Stimulated activated CD8-positive, alpha-beta memory T cell treated with anti-CD3 and anti-CD28 coated beads, Interleukin-7, amount 100 ng/mL, for 24 hours (primary cell): ENCODE measurements at regions not wholly inside any gene's neighbourhood (a gene's known extent, or its start where the extent isn't known, plus 50 kb on each side); places are given as distances from the start of the nearest gene placed in this dataset.

Experiments used
- DNase-seq: peaks from one replicate; pipeline ENCODE4 v3.0.0-alpha.2; 2020; ENCODE audit warnings: low read depth

DNA sequence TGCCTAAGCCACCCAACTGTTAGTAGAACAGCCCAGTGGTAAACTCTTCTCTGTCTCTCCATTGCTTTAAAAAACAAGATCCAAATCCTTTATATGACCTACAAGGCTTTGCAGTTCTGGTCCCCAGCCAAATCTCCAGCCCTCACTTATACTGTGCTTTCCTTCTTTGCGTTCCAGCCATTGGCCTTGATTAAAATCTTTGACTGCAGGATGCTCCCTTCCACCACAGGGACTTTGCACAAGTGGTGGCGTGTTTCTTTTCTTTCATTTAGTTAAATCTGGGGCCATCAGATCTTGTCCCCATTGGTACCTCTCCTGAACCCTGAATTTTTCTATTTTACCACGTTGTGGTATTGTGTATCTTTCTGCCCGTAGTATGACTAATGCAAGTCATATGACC is 183.7 kb downstream of the VRK1 start:
- no peak for DNase-seq

DNA sequence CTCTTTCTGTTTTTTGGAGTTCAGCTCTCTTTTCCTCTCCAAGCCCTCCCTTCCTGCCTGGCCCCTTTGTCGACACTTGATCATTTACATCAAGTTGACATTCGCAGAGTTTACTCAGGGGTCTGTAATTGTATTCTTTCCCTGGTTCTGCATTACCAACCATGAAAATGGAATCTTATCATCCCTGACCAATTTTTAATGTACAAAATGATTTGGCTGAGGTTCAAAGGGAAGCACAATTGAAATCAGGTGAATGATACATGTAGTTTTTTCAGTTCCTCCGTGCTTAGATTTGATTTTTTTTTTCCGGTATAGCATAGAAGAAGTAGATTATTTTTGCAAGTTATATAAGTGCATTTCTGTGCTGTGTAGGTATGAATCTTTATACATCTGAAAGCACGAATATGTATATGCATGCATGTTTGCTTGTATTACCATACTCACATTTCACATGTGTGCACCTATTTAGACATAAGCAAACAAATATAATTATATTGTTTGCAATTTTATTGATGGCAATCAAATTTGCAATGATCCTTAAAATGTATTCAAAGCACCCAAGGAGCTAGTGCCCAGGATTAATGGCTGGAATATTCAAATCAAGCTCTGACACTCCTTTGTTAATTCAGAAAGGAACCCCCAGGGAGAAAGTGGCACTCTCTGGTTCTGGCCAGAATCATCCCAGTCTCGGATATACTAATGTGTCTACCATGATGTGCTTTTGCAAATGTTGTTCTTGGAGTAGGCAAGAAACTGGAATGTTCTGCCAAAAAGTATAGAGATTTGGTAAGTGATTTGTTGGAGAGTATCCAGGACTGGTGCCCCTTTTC is 189.3 kb downstream of the VRK1 start:
- no peak for DNase-seq

DNA sequence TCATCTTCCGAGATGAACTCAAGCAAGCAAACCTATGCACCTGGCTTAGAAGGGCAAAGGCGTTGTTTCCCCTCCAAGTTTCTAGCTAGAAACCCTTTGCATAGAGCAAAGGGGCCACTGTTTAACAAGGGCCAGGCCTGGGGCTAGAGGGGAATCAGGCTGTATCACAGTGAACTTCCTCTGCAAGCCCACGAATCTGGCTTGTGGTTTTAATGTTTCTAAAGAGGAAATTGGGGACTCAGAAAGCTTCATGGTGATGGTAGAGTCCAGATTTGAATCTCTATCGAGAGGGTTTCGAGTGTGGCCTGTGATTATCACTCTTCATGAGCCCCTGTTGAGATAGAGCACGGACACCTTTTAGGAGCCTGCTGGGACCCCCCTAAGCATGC is 189.9 kb downstream of the VRK1 start:
- DNase-seq = no peak

DNA sequence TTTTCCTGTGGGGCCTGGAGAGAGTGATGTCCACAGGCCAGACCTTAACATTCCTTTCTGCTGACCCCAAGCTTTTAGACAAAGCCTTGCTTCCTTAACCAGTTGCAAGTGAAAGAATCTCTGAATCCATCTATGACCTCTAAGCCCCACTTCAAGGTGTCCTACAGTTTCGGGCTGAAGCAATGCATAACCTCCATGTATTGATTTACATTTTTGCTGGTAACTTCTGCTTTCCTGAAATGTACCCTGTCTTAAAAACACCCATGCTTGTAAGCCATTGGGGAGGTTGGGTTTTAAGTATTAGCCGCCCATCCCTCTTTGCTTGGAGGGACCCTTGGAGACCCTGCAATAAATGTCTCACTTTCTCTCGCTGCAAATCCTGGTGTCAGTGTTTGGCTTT is 190.6 kb downstream of the VRK1 start:
- DNase-seq = no peak

DNA sequence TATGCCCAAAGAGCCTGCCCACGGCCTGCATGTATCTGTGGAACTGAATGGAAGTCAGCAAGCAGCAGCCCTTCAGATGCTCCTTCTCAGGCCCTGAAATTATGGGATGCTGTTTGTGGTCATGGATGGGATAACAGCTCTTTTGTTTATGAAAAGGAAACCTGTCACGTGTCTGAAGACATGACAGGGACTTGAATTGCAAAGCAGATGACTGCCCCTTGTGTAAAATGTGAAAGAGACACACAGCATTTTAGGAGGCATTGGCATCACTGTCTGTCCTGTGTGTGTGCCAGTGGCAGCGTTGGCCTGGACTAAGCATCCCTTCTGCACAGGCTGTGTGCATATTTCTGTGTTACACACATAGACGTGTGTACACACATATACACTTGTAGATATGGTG is 192.1 kb downstream of the VRK1 start:
- DNase-seq = no peak

DNA sequence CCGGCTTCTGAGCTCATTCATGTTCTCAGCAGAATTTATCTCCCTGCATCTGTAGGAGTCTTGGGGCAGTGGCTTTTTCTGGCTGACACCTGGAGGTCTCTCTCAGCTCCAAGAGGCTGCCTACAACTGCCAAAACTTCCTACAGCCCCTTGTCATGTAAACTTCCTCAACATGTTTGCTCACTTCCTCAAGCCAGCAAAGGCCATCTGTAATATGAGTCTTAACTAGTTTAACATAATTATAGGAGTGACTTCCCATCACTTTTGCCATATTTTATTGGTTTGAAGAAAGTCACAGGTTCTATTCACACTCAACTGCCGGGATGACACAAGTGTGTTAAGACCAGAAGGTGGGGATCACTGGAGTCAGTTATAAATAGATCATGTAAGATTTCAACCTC is 194.0 kb downstream of the VRK1 start:
- no peak for DNase-seq

DNA sequence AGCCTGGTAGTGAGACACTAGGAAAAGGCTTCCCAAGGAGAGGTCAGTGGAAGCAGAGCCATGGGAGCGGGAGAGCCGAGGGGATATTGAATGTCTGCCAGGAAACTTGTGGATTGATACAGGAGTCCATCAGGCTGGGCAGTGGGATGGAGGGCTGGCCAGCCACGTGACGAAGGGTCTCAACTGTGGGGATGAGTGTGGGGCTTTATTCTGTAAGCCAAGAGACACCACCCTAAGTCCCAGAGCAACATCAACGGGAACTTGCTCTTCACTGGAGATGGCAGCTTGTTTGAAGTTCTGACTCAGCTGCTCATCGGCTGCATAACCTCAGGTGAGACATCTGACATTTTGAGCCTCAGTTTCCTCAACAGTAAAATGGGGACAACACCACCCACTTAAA is 197.8 kb downstream of the VRK1 start:
- no peak for DNase-seq

DNA sequence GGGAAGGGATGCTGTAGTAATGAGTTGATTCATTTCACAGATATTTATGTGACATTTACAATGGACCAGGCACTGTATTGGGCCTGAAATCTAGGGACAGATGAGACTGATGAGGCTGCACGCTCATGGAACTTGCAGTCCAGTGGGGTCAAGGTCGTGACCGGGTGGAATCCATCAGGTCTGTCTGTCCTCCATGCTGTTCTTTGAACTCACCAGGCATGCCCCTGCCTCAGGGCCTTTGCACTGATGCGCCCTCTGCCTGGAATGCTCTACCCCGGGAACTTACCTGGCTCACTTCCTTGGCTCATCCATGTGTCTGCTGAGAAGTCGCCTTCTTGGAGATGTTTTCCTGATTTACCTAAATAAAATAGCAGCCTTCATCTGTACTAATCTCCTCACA is 200.1 kb downstream of the VRK1 start:
- DNase-seq = no peak

DNA sequence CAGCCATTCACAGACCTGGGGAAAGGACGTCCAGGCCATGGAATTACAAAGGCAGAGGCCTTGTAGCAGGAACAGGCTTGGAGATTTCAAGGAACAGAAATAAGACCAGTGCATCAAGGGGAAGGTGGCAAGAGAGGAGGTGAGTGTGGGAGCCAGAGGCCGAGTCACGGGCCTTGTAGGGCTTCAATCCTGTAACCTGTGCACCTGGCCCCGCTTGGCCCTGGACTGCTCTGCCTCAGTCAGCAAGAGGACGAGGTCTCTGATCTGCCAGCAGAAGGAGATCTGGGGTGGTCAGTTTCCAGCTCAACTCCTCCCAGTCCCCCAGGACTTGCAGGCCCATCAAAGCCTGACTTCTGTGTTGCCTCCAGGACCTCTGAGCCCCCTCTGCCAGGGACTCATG is 200.8 kb downstream of the VRK1 start:
- DNase-seq = no peak

DNA sequence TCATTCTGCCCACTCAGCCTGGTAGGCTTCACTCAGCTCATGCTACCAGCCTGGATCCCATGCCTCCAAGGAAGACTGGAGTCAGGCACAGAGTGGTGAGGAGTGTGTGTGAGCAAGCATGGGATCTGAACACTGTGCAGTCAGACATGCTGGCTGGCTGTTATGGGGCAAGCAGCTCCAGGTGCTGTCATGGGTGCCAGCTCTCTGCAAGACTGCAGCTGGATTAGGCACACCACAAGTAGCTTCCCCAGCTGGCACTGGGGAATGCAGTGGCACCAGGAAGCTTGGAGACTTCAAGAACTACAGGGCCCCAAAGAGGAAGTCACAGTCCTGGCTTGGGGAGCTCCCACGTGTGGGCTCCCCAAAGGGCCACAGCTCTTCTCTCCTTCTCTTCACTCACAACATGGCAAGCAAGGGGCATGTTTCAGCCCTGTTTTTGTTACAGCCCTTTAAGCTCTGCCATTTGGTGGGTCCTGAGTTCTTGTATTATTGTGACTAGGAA is 202.5 kb downstream of the VRK1 start:
- DNase-seq = no peak

DNA sequence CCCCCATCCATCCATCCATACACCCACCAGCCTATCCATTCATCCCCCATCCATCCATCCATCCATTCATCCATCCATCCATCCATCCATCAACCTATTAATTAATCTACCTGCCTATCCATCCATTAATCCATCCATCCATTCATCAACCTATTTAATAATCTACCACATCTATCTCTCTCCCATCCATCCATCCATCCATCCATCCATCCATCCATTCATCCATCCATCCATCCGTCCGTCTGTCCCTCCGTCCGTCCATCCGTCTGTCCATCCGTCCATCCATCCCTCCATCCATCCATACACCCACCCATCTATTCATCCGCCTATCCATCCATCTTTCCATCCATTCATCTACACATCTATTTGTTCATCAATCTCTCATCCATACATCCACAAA is 205.3 kb downstream of the VRK1 start:
- DNase-seq = no peak

DNA sequence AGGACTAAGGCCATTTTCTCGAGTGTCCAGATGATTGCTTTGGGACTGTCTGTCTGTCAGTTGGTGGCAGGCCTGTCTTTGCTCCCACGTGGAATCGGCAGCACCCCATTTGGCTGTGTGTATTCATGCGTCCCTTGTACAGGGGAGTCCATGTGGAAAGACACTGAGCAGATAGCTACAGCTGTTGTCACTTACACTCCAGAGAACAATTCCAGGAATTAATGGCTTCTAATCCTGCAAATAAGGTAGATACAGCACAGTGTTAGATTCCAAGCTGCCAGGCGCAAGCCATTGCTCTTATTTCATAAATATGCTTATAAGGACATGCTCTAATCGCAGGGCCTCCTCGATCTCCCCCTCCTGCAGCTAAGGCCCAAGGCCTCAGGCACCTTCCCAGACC is 208.8 kb downstream of the VRK1 start:
- no peak for DNase-seq

DNA sequence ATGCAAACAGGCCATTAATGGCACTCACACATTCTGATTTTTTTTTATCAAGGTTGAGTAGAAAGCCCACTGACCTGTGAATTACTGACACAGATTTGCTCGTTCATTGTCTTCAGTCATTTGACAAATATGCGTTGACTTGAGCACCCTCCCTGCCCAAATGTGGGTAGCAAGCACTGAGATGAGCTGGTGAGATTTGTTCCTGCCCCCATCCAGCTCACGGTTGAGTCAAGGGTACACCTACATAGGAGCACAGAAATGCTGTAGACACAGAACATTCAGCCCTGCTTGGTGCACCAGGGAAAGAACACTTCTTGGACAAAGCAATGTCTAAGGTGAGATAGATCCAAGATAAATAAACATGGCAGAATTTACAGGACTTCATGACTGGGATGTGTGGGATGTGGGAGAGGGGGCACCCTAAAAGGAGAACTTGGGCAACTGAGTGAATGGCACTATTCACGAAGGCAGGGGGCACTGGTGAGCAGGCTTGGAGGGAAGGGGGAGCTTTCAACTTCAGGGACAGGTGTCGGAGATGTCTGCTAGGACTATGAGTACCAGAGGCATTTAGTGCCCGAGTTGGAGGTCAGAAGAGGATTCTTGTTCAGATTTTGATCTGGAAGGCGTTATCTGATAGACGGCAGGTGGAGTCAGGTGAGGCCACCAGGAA is 213.4 kb downstream of the VRK1 start:
- DNase-seq = no peak

DNA sequence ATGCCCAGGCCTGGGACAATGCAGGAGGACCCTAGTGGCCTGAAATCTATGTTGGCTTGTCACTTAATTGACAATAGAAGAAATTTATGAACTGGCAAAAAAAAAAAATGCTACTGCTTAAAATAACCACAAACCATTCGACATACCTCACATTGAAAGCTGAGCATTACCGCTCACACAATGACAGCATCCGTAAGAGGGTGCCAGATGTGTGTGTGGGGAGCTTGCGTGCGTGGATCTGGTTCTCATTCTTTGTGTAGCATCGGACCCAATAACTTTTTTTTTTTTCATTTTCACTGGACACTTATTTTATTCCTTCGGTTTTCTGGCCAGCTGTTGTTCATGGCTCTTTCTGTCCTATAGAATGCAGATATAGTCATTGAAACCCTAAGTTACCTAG is 216.7 kb downstream of the VRK1 start:
- DNase-seq = no peak

DNA sequence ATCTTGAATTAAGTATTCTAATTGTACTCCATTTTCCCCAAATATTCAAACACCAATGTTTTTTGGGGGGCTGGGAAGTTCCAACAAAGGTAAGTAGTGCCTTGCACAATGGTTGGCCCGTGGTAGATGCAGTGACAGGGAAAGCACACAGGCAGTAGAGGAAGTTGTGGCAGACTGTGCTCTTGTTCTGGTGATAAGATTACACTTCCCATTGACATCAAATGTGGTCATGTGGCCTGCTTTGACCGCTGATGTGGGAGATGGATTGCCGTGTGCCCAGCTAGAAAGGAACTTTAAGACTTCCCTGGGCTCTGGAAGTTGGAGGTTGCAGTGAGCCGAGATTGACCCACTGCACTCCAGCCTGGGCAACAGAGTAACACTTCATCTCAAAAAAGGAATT is 223.8 kb downstream of the VRK1 start:
- DNase-seq = no peak

DNA sequence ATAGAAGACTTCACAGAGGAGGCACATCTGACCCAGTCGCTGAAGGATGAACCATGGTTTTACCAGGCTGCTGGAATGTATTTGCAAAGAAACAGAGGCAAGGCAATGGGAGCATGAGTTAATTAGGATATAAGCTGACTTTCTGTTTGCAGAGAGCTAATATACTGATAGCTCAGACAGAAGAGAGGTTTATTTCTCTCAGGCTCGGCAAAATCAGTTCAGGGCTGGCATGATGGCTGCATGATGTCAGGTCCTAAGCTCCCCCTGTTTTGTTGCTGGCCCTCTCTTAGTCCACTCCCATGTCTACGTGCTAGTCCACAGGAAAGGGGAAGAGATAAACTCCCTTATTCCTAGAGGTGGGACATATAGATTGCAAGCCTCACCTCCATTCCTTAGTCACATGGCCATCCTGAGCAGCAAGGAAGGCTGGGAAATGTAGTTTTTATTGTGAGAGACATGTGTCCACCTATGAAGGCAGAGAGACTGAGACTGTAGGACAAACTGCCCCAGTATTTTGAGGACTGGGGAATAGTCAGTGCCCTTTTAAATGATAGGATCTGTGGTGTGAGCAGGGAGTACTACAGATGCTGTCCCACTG is 224.5 kb downstream of the VRK1 start:
- no peak for DNase-seq

DNA sequence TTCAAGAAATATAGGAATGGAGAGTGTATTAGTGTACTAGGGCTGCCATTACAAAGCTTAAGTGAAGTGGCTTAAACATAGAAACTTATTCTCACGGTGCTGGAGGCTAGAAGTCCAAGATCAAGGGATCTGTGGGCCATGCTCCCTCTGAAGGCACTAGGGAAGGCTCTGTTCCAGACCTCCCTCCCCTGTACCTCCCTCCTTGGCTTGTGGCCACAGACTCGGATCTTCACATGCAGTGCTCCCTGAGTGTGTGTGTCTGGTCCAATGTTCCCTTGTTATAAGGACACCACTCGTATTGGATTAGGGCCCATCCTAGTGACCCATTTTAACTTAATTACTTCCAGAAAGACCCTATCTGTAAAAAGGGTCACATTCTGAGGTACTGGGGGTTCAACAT is 225.6 kb downstream of the VRK1 start:
- no peak for DNase-seq

DNA sequence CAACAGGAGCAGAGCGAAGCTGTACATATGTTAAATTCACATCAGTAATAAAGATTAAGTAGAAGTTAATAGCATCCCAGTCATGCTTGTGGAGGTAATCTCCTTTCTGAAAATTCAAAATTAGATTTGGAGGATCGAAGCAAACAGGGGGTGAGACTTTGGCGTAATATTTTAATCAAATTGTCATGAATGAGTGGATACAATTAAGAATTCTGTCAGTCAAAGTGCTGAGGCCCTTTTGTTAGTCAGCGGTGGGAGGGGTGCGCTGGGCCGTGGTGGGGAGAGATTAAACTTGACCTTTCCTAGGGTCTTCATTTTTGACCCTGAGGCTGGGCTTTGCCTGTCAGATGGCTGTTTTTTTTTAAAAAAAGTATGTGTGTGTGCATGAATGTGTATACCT is 226.7 kb downstream of the VRK1 start:
- DNase-seq = no peak

DNA sequence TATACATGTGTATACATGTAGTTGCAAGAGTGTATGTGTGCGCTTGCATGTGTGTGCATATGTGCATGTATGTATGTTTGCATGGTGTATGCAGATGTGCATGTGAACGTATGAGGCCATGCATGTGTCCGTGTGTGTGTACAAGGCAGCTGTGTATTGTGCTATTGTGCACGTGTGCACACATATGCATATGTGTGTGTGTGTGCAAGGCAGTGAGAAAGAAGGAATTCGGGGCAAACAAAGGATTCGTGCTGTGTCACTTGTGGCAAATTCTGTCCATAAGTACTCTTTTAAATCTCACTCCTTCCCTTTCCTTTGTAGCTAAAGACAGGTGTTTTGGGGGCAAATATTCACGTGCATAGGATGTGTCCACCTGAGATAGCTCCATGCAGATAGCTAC is 227.1 kb downstream of the VRK1 start:
- DNase-seq = no peak

DNA sequence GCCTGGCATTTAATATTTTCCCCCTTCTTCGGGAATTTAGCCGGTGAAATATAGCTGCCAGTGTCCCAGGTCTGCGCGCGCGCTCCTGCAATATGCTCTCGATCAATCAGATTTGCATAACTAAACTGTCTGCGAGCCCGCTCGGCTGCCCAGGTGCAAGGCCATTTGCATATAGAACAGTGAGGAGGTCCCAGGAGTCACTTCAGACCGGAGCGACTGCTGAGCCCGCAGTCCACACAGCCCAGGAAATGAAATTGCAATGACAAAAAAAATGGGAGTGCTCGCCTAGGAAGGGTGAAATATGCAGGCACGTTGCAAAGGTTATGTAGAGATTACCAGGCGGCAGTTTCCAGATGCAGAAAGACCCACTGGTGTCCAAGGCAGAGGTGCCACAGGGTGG is 228.5 kb downstream of the VRK1 start:
- no peak for DNase-seq

DNA sequence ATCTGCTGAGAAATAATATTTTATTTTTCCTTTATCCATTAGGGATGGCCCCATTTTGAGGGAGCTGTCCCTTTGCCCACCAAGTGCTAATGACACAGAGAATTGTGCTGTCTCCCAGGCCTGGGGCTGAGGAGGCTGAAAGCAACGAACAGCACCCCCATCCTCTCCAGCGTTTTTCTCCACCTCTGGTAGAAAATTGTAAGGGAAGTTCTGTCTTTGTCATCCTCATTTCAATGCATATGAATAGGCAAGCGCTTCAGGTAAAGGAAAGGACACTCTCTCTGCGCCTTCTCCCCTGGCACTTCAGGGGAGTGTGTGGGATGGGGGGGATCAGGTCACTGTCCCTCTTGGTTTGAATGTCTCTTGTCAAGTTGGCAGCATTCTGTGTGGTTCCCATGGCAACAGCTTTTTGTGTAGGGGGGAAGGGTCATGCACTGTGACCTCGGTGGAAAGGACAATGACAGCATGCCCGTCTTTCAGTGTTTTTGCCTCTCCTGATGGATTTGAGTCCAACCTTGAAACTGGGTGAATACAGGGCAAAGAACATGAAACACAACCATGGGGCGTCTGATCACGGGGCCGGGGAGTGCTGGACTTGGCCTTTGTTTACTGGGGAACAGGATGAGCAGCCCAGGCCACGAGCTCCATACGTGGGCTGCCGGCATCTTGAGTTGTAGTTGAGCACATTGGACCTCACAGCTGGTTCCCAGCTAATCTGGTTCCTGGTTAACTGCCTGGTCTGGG is 230.2 kb downstream of the VRK1 start:
- DNase-seq = no peak

DNA sequence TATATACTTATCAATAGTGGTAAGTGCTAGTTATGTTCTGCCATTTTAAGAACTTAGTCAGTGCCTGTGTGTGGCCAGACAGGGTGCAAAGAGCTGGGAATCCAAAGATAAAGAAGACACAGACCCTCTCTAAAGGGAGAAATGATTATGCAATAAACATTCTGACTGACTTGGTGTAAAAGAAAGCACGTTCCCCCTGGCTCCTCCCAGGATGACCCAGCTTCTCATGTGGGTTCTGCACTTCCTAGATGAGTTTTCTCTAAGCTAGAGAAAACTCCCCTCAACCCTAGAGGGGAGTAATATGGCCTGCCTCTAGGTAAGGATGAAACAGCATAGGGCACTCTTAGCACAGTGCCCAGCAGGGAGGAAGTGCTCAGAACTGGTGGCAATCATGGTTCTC is 231.2 kb downstream of the VRK1 start:
- DNase-seq = no peak

DNA sequence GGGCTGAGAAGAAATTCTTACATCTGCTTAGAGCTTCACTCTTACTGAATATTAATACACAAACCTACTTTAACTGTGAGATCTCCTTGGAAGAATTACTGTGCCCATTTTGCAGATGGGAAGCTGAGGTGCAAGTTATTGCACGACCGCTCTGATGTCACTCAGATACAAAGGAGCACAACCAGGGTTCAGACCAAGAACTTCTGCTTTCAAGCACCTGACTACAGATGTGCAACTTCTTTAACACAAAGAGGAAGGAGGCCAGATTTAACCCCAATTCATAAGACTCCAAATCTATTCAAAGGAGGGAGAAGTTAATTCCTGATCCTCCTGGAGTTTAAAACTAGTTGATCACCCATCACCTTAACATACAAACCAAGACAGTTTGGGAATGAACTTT is 232.6 kb downstream of the VRK1 start:
- DNase-seq = no peak
